Dendritic cell treated with granulocyte-macrophage colony-stimulating factor and Interleukin-4, amounts not matched to agents 40 ng/mL and 50 ng/mL, for 4 days (primary cell): ENCODE measurements at regions not wholly inside any gene's neighbourhood (a gene's known extent, or its start where the extent isn't known, plus 50 kb on each side); places are given as distances from the start of the nearest gene placed in this dataset.

Source experiments
- H3K27ac Mint-ChIP-seq: one replicate; pipeline ENCODE4 v1.8.0; 2022; ENCODE audit warnings: mild to moderate bottlenecking, mixed read lengths
- H3K27me3 Mint-ChIP-seq: one replicate; pipeline ENCODE4 v1.8.0; 2022; ENCODE audit warnings: mild to moderate bottlenecking, mixed read lengths
- H3K36me3 Mint-ChIP-seq: one replicate; pipeline ENCODE4 v1.8.0; 2022; ENCODE audit warnings: low read depth, mixed read lengths
- H3K4me1 Mint-ChIP-seq: one replicate; pipeline ENCODE4 v1.8.0; 2022; ENCODE audit warnings: low read depth, mixed read lengths
- H3K4me3 Mint-ChIP-seq: one replicate; pipeline ENCODE4 v1.8.0; 2022; ENCODE audit warnings: mild to moderate bottlenecking, moderate library complexity, mixed read lengths
- H3K9me3 Mint-ChIP-seq: one replicate; pipeline ENCODE4 v1.8.0; 2022; ENCODE audit warnings: mixed read lengths
- intact Hi-C: fragments of 100-400 bp; cut with micrococcal nuclease; formaldehyde crosslinking; loops from one replicate; pipeline ENCODE4 v1.15.0; 2022

DNA sequence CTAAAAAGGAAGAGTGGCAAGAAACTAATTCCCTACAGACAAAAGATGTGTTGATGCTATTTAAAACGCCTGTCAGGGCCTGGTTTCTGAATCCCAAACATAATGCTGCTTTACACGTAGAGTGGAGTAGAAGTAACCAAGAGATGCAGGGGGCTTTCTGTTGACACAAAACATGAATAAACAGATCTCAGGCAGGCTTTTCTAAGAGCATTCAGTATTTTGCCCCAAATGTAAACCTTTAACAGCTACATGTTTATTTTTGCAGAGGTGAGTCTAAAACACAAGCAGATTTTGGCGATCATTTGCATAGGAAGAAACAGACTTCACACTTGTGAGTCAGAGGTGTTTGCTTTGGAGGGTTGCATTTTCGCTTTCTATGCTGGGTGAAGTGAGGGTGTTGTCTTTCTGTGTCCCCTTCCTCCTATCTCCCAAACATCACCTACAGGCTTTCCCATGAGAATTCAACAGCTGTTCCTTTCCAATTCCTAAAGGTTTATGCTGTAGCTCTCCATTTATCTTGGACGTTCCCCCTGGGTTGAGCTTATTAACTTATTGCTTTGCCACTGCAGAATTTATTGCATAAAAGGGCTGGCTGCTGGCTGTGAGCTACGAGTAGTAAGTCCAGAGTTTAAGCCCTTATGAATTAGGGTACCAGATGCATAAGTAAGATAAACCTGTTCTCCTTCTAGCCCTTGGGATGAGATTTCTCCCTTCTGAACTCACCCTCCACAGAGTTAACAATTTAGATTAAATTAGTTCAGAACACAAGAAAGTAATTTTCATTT is 156.7 kb downstream of the DIPK2A start:
- Mint-ChIP-seq H3K4me3 (no peak overlapping the region), H3K27ac (no peak overlapping the region), H3K36me3 (no peaks in the 10 kb centered on the region), H3K4me1 (no peaks in the 10 kb centered on the region), H3K9me3 (peaks cover 9% of the 10 kb centered on the region), H3K27me3 (no peaks in the 10 kb centered on the region)
- intact Hi-C loops: no loop called here

DNA sequence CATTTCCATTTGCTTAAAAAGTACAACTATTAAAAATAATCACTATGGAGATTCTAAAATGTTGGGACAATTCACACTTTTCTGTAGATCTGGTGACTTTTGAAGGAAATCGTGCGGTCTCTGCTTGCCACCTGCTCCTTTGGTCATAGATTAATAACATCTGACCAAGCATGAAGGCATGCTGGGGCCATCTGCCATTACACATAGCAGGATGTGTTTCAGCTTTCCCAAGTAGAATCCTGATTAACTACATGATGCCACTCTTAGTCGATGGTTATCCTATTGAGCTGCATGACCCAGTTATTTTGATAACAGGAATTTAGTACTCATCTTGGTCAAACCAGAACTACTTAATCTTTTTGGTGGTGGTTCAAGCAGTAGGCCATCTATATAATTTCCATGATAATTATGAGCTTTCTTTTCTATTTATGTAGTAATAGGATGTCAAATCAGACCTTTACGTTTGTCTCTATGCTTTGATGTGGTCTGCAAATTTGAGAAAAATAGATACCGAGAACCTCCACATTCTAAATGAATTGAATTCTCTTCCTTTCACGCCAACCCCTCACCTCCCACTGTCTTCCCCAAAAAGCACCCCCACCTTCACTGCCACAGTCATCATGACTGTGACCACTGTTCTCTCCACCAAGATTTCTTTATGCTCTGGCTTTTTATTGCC is 158.1 kb downstream of the DIPK2A start:
- H3K4me3 Mint-ChIP-seq: no peak overlapping the region
- intact Hi-C loops: no loop called here
- H3K36me3 Mint-ChIP-seq: no peaks in the 10 kb centered on the region
- peaks cover 9% of the 10 kb centered on the region for H3K9me3 Mint-ChIP-seq
- H3K4me1 Mint-ChIP-seq: no peaks in the 10 kb centered on the region
- H3K27me3 Mint-ChIP-seq: no peaks in the 10 kb centered on the region
- H3K27ac Mint-ChIP-seq: no peak overlapping the region

DNA sequence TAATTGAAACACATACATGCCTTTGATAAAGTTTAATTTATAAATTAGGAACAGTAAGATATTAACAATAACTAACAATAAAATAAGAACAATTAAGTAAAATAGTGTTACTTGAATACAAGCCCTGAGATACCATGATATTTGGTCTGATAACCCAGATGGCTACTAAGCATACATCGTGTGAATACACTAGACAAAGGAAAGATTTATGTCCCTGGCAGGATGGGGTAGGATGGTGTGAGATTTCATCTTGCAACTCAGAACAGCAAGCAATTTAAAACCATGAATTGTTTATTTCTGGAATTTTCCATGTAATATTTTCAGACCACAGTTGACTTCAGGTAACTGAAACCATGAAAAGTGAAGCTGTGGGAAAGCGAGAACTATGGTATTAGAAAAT is 169.5 kb downstream of the DIPK2A start:
- Mint-ChIP-seq H3K4me3 (no peak overlapping the region), H3K9me3 (peaks cover 22% of the 10 kb centered on the region), H3K27ac (no peak overlapping the region), H3K27me3 (no peaks in the 10 kb centered on the region), H3K36me3 (no peaks in the 10 kb centered on the region), H3K4me1 (no peaks in the 10 kb centered on the region)
- intact Hi-C loops: no loop called here

DNA sequence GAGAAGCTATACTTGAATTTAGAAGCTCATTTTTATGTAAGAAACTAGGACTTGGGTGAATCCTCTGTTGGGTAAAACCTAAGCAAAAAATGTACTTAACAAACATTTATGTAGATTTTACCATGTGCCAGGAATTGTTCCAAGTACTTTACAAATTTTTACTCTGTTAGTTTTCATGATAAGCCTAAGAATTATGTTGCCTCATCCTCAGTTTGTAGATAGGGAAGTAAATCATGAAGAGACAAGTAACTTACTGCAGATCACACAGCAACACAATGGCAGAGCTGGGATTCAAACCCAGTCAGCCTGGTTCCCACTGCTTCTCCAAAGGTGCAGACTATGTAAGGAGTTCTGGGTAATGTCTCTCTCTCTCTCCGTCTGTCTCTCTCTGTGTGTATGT is 169.9 kb downstream of the DIPK2A start:
- intact Hi-C loops: no loop called here
- H3K4me3 Mint-ChIP-seq: no peak overlapping the region
- H3K9me3 Mint-ChIP-seq: peaks cover 22% of the 10 kb centered on the region
- no peaks in the 10 kb centered on the region for H3K27me3 Mint-ChIP-seq
- no peaks in the 10 kb centered on the region for H3K4me1 Mint-ChIP-seq
- H3K36me3 Mint-ChIP-seq: no peaks in the 10 kb centered on the region
- no peak overlapping the region for H3K27ac Mint-ChIP-seq

DNA sequence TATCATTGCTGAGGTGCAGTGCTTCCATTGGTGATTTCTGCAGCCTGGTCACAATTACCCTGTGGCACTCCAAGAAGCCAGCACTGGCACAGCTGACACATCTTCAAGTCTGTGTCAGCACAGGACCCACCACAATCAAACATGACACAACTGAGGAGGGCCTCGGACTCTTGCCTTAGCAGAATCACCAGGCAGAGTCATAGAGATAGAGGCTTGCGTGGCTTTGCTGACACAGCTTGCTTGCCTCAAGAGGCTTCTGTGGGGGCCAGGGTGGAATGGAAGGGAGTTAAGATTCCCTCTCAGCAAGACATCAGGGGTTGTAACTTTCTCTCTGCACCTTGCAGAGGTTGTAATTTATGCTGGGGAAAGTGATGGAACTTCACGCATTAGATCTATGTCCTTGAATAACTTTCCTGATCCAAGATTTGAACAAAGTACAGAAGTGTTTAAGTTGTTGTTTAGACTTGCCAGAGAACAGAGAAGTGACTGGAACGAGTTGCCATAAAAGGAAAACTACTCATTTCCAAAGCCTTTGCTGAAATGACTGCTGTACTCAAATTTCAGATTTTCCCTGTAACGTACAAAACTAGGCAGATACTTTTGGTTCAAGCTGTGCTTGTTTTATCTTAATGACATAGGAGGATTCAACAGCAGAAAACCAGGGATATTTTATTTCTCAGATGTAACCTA is 170.7 kb downstream of the DIPK2A start:
- H3K27ac Mint-ChIP-seq: no peak overlapping the region
- no peak overlapping the region for H3K4me3 Mint-ChIP-seq
- no peaks in the 10 kb centered on the region for H3K27me3 Mint-ChIP-seq
- intact Hi-C loops: no loop called here
- H3K9me3 Mint-ChIP-seq: peaks cover 17% of the 10 kb centered on the region
- H3K36me3 Mint-ChIP-seq: no peaks in the 10 kb centered on the region
- no peaks in the 10 kb centered on the region for H3K4me1 Mint-ChIP-seq

DNA sequence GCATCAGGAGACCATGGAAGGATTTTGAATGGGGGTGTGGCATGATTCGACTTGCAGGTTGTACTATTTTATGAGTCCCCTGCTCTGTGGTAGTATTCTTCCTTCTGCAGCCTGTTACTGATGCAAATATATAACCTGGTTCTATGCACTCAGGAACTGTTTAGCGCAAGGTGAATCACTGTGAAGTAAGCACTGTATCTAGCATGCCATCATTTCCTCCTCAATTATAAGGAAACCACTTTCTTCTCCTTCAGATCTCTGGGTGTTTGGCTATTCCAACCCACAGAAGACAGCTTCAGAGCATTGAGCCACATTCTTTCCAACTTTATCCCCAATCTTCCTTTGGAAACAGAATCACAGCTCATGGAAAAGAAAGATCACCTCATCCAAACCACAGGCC is 176.7 kb downstream of the DIPK2A start:
- no peaks in the 10 kb centered on the region for H3K36me3 Mint-ChIP-seq
- H3K27ac Mint-ChIP-seq: no peak overlapping the region
- no peaks in the 10 kb centered on the region for H3K9me3 Mint-ChIP-seq
- intact Hi-C loops: no loop called here
- no peaks in the 10 kb centered on the region for H3K27me3 Mint-ChIP-seq
- H3K4me3 Mint-ChIP-seq: no peak overlapping the region
- no peaks in the 10 kb centered on the region for H3K4me1 Mint-ChIP-seq

DNA sequence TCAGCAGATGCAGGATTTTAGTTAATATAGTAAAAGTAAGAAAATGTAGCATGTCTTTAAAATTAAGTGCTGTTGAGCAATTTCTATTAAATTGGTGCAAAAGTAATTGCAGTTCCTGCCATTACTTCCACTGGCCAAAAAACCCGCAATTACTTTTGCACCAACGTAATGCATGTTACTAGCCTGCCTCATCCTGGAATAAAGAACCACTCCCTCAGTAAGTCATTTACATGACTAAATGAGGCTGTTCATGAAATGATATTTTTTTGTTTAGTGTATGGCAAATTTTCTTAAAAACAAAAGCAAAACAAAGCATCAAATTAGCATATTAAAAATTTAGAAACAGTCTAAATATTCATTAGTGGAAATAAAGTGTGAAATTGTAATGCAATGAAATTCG is 180.4 kb downstream of the DIPK2A start:
- Mint-ChIP-seq H3K9me3 (no peaks in the 10 kb centered on the region), H3K36me3 (no peaks in the 10 kb centered on the region), H3K27ac (no peak overlapping the region), H3K27me3 (no peaks in the 10 kb centered on the region), H3K4me1 (no peaks in the 10 kb centered on the region), H3K4me3 (no peak overlapping the region)
- intact Hi-C loops: no loop called here

DNA sequence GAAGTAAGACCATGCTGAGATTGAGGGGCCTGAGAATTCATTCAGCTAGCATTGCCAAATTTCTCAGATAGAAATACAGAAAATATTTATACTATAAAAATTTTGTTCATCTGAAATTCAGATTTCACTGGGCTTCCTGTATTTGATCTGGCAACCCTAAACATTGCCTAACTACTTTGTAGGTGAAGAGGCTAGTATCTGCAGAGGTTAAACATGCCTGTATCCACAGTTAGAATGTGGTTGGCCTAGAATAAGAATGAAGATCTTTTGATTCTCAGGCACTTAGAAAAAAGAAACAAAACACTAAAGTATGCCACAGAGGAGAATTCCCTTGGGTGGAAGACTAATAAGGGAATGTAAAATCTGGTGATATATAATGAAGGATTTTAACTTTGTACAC is 189.0 kb downstream of the DIPK2A start:
- Mint-ChIP-seq H3K36me3 (no peaks in the 10 kb centered on the region), H3K4me1 (no peaks in the 10 kb centered on the region), H3K9me3 (peaks cover 28% of the 10 kb centered on the region), H3K27ac (no peak overlapping the region), H3K27me3 (no peaks in the 10 kb centered on the region), H3K4me3 (no peak overlapping the region)
- intact Hi-C loops: no loop called here

DNA sequence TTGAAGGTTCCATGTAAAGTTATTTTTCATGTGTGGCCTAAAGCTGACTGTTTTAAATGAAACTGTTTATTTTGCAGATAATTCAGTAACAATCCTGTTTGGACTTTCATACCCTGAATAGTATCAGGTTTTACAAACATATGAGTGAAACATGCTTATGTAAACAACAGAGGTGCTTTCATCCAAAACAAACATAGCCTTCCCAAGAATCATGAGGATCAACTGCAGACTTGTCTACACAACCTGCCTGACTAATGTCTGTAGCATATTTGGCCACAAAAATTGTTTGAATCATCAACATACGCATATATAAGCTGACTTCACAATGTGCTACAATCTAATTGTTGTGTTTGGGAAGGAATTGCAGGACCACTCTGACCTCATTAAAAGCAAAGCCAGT is 190.4 kb downstream of the DIPK2A start:
- peaks cover 28% of the 10 kb centered on the region for H3K9me3 Mint-ChIP-seq
- no peak overlapping the region for H3K4me3 Mint-ChIP-seq
- H3K27me3 Mint-ChIP-seq: no peaks in the 10 kb centered on the region
- H3K4me1 Mint-ChIP-seq: no peaks in the 10 kb centered on the region
- intact Hi-C loops: no loop called here
- H3K27ac Mint-ChIP-seq: no peak overlapping the region
- H3K36me3 Mint-ChIP-seq: no peaks in the 10 kb centered on the region

DNA sequence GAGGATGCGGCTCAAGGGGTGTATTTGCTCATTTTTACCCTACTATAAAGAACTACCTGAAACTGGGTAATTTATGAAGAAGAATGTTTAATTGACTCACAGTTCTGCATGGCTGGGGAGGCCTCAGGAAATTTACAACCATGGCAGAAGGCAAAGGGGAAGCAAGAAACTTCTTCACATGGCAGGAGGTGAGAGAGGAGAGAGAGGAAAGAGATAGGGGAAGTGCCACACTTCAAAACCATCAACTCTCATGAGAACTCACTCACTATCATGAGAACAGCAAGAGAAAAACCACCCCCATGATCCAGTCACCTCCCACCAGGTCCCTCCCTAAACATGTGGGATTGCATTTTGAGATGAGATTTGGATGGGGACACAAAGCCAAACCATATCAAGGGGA is 192.7 kb downstream of the DIPK2A start:
- intact Hi-C loops: no loop called here
- H3K9me3 Mint-ChIP-seq: peaks cover 23% of the 10 kb centered on the region
- H3K4me3 Mint-ChIP-seq: no peak overlapping the region
- H3K27ac Mint-ChIP-seq: no peak overlapping the region
- no peaks in the 10 kb centered on the region for H3K36me3 Mint-ChIP-seq
- H3K27me3 Mint-ChIP-seq: no peaks in the 10 kb centered on the region
- no peaks in the 10 kb centered on the region for H3K4me1 Mint-ChIP-seq

DNA sequence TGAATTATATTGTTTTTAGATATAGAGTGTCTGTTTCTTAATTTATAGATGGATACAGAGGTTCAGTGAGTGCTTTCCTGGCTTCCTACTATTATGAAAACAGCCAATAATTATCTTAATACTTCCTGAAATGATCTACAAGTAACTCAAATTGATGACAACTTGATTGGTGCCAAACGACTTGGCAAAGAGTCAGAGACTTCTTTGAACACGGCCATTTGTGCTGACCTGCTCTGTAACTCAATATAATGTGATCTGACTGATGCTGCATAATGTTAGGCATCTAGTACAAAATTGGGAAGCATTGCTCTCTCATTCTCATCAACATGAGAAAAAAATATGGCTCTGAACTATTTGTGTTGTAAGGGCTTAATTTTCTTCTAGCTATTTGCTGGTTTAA is 193.9 kb downstream of the DIPK2A start:
- Mint-ChIP-seq H3K4me1 (no peaks in the 10 kb centered on the region), H3K36me3 (no peaks in the 10 kb centered on the region), H3K27me3 (no peaks in the 10 kb centered on the region), H3K27ac (no peak overlapping the region), H3K4me3 (no peak overlapping the region), H3K9me3 (peaks cover 14% of the 10 kb centered on the region)
- intact Hi-C loops: no loop called here

DNA sequence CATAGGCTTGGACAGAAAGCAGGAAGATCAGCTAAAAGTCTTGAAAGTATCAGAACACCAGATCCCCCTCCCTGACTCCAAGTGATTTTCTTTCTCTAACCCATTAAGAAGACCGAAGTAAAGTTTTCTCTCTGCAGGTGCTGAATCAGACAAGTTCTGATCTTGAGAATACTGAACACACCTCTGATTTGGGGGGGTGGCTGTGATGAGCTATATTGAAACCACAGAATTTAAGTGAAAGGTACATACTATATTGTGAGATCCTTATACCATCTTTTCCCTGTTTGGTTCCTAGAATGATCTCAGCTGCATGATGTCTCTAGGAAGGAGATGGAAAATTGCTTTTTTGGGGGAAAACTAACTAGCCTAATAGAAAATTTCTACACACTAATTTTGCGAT is 196.0 kb downstream of the DIPK2A start:
- H3K27ac Mint-ChIP-seq: no peak overlapping the region
- H3K9me3 Mint-ChIP-seq: peaks cover 14% of the 10 kb centered on the region
- intact Hi-C loops: no loop called here
- no peaks in the 10 kb centered on the region for H3K36me3 Mint-ChIP-seq
- H3K4me1 Mint-ChIP-seq: no peaks in the 10 kb centered on the region
- H3K4me3 Mint-ChIP-seq: no peak overlapping the region
- H3K27me3 Mint-ChIP-seq: no peaks in the 10 kb centered on the region

DNA sequence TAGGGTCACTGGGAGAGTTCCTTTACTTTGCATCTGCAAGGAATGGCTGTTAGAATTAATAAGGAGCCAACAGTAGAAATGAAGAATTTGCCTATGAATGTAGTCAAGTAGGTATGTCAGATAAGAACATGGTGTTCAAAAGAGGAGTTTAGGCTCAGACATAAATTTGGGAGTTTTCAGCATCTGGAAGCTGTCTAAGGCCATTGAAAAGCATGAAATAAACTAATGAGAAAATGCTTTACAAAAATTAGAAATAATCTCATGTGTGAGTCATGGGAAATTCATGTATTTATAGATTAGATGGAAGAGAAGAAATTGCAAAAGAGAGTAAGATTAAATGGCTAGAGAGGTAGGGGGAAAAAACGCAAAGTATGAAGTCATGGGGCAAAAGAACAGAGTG is 201.9 kb downstream of the DIPK2A start:
- Mint-ChIP-seq H3K4me3 (no peak overlapping the region), H3K27ac (no peak overlapping the region), H3K36me3 (no peaks in the 10 kb centered on the region), H3K4me1 (no peaks in the 10 kb centered on the region), H3K27me3 (no peaks in the 10 kb centered on the region), H3K9me3 (peaks cover 14% of the 10 kb centered on the region)
- intact Hi-C loops: no loop called here

DNA sequence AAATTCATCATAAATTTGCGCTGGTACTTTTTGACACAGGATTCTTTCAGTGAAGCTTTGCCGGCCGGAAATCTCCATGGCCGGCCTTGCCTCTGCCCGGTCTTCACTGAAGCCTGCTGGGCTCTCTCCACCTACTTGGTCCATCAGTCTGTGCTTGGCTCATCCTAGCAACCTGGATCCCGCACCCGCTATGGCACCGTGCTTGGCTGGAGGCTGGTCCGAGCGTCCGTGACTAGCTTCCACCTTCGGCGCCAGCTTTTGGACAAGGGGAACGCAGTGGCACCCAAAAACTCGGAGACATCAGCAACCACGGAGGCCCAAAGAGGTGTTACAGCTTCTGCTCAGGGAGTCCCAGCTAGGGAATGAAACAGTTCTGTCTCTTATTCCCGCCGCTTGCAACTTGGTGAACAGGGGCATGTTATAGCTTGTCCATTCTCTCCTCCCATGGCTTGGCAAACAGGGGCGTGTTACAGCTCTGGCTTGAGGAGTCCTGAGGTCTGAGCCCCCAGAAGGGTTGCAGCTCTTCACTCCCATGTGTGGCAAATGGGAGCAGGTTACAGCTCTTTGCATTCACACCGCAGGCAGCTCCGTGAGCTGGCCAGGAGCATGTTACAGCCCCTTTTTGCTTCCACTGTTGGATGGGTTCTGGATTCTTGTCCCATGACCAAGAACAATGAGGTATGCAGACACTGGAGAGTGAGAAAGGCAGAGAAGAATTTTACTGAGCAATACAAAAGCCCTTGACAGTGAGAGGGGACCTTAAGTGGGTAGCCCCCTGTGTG is 204.2 kb downstream of the DIPK2A start:
- H3K36me3 Mint-ChIP-seq: no peaks in the 10 kb centered on the region
- intact Hi-C loops: no loop called here

More for the DNA sequence above, 204.2 kb downstream of the DIPK2A start:
- Mint-ChIP-seq H3K4me1 (no peaks in the 10 kb centered on the region), H3K27me3 (no peaks in the 10 kb centered on the region), H3K4me3 (no peak overlapping the region), H3K9me3 (peaks cover 14% of the 10 kb centered on the region), H3K27ac (no peak overlapping the region)
